ENCODE measurements at regions not wholly inside any gene's neighbourhood (a gene's known extent, or its start where the extent isn't known, plus 50 kb on each side); places are given as distances from the start of the nearest gene placed in this dataset.

- H3K4me3 ChIP-seq (ENCODE audit: low read length, poor library complexity, severe bottlenecking) = no peak overlapping the region
- H3K4me1 ChIP-seq (ENCODE audit: insufficient read depth, low read length, poor library complexity, severe bottlenecking) = peaks cover 39% of the 10 kb centered on the region
- peak overlapping the region; percentile 7 for H3K4me2 ChIP-seq (ENCODE audit: low read depth, low read length, poor library complexity, severe bottlenecking)
- no peaks in the 10 kb centered on the region for H4K20me1 ChIP-seq (ENCODE audit: insufficient read depth, low read length, poor library complexity, severe bottlenecking)
- H3K9me2 ChIP-seq (replicated peaks; ENCODE audit: low read depth, low read length) = no peaks in the 10 kb centered on the region
- H3K9ac ChIP-seq (ENCODE audit: low read depth, low read length, poor library complexity, severe bottlenecking) = no peak overlapping the region
- no peaks in the 10 kb centered on the region for H3K36me3 ChIP-seq (ENCODE audit: insufficient read depth, low read length)
- TF ChIP-seq CTCF (conservative IDR thresholded peaks at IDR 0.05; ENCODE audit: low read length) (no peak), EZH2phosphoT487 (IDR thresholded peaks at IDR 0.05; ENCODE audit: borderline replicate concordance) (no peak)
- no peaks in the 10 kb centered on the region for H3K9me3 ChIP-seq (ENCODE audit: insufficient read depth, low read depth, low read length)
- no peaks in the 10 kb centered on the region for H3K79me2 ChIP-seq (ENCODE audit: insufficient read depth, low read length)
- H3F3A ChIP-seq (ENCODE audit: low read depth) = peaks cover 4% of the 10 kb centered on the region; the same call in 1 of the 2 replicates
- no peak overlapping the region for H2AFZ ChIP-seq (ENCODE audit: low read length)
- no peaks in the 10 kb centered on the region for H3K27me3 ChIP-seq (ENCODE audit: insufficient read depth, low read length, poor library complexity, severe bottlenecking)
Measured at GRCh38 chr3:161657786-161658185, 161.2 kb downstream of the OTOL1 start.

GRCh38 chr3:161671141-161671540 lies 174.5 kb downstream of the OTOL1 start:
- Histone ChIP-seq H3K79me2 (ENCODE audit: insufficient read depth, low read length) (no peaks in the 10 kb centered on the region), H4K20me1 (ENCODE audit: insufficient read depth, low read length, poor library complexity, severe bottlenecking) (no peaks in the 10 kb centered on the region), H3K36me3 (ENCODE audit: insufficient read depth, low read length) (no peaks in the 10 kb centered on the region), H3K27me3 (ENCODE audit: insufficient read depth, low read length, poor library complexity, severe bottlenecking) (peaks cover 4% of the 10 kb centered on the region), H3K4me2 (ENCODE audit: low read depth, low read length, poor library complexity, severe bottlenecking) (no peak overlapping the region), H3K4me3 (ENCODE audit: low read length, poor library complexity, severe bottlenecking) (no peak overlapping the region), H2AFZ (ENCODE audit: low read length) (no peak overlapping the region), H3F3A (ENCODE audit: low read depth) (no peaks in the 10 kb centered on the region), H3K9ac (ENCODE audit: low read depth, low read length, poor library complexity, severe bottlenecking) (no peak overlapping the region), H3K9me2 (replicated peaks; ENCODE audit: low read depth, low read length) (no peaks in the 10 kb centered on the region), H3K4me1 (ENCODE audit: insufficient read depth, low read length, poor library complexity, severe bottlenecking) (peaks cover 25% of the 10 kb centered on the region), H3K9me3 (ENCODE audit: insufficient read depth, low read depth, low read length) (peaks cover 8% of the 10 kb centered on the region)
- no peak for TF ChIP-seq CTCF (conservative IDR thresholded peaks at IDR 0.05; ENCODE audit: low read length)
- no peak for TF ChIP-seq EZH2phosphoT487 (IDR thresholded peaks at IDR 0.05; ENCODE audit: borderline replicate concordance)

GRCh38 chr3:161672478-161672877 lies 175.9 kb downstream of the OTOL1 start:
- H3K9me3 ChIP-seq (ENCODE audit: insufficient read depth, low read depth, low read length) = peaks cover 8% of the 10 kb centered on the region
- no peaks in the 10 kb centered on the region for H3K36me3 ChIP-seq (ENCODE audit: insufficient read depth, low read length)
- TF ChIP-seq EZH2phosphoT487 (IDR thresholded peaks at IDR 0.05; ENCODE audit: borderline replicate concordance) (no peak), CTCF (conservative IDR thresholded peaks at IDR 0.05; ENCODE audit: low read length) (no peak)
- no peak overlapping the region for H3K9ac ChIP-seq (ENCODE audit: low read depth, low read length, poor library complexity, severe bottlenecking)
- H2AFZ ChIP-seq (ENCODE audit: low read length) = no peak overlapping the region
- peaks cover 4% of the 10 kb centered on the region for H3K27me3 ChIP-seq (ENCODE audit: insufficient read depth, low read length, poor library complexity, severe bottlenecking)
- no peak overlapping the region for H3K4me3 ChIP-seq (ENCODE audit: low read length, poor library complexity, severe bottlenecking)
- H3K4me1 ChIP-seq (ENCODE audit: insufficient read depth, low read length, poor library complexity, severe bottlenecking) = peaks cover 39% of the 10 kb centered on the region
- H3K79me2 ChIP-seq (ENCODE audit: insufficient read depth, low read length) = no peaks in the 10 kb centered on the region
- H3K9me2 ChIP-seq (replicated peaks; ENCODE audit: low read depth, low read length) = no peaks in the 10 kb centered on the region
- H3F3A ChIP-seq (ENCODE audit: low read depth) = no peaks in the 10 kb centered on the region
- no peak overlapping the region for H3K4me2 ChIP-seq (ENCODE audit: low read depth, low read length, poor library complexity, severe bottlenecking)
- H4K20me1 ChIP-seq (ENCODE audit: insufficient read depth, low read length, poor library complexity, severe bottlenecking) = no peaks in the 10 kb centered on the region

Measured in Loucy (cell line).